Osteocyte (in vitro differentiated cells): ENCODE measurements at regions not wholly inside any gene's neighbourhood (a gene's known extent, or its start where the extent isn't known, plus 50 kb on each side); places are given as distances from the start of the nearest gene placed in this dataset.

Experiments
- DNase-seq: peaks from one replicate; pipeline ENCODE4 v3.0.0; 2021; ENCODE audit warnings: mixed read lengths; ENCODE audit not compliant: unreplicated experiment; ENCODE audit errors: extremely low spot score
- H3K27ac Mint-ChIP-seq: one replicate; pipeline ENCODE4 v1.8.0; 2021; ENCODE audit warnings: mild to moderate bottlenecking, mixed read lengths; ENCODE audit not compliant: unreplicated experiment
- H3K27me3 Mint-ChIP-seq: one replicate; pipeline ENCODE4 v1.8.0; 2021; ENCODE audit warnings: mixed read lengths; ENCODE audit not compliant: unreplicated experiment
- H3K36me3 Mint-ChIP-seq: one replicate; pipeline ENCODE4 v1.8.0; 2021; ENCODE audit warnings: mixed read lengths; ENCODE audit not compliant: unreplicated experiment
- H3K4me1 Mint-ChIP-seq: one replicate; pipeline ENCODE4 v1.8.0; 2021; ENCODE audit warnings: mixed read lengths; ENCODE audit not compliant: unreplicated experiment
- H3K4me3 Mint-ChIP-seq: one replicate; pipeline ENCODE4 v1.8.0; 2021; ENCODE audit warnings: mild to moderate bottlenecking, moderate library complexity, mixed read lengths; ENCODE audit not compliant: unreplicated experiment
- H3K9me3 Mint-ChIP-seq: one replicate; pipeline ENCODE4 v1.8.0; 2021; ENCODE audit warnings: mixed read lengths; ENCODE audit not compliant: unreplicated experiment
- TF ChIP-seq, protein P1 (sequence below): fragments of 200-600 bp; sonication (generic); IDR thresholded peaks from 2 replicates; pipeline ENCODE4 v1.5.0; 2021; ENCODE audit warnings: antibody characterized with exemption, mild to moderate bottlenecking, moderate library complexity

DNA sequence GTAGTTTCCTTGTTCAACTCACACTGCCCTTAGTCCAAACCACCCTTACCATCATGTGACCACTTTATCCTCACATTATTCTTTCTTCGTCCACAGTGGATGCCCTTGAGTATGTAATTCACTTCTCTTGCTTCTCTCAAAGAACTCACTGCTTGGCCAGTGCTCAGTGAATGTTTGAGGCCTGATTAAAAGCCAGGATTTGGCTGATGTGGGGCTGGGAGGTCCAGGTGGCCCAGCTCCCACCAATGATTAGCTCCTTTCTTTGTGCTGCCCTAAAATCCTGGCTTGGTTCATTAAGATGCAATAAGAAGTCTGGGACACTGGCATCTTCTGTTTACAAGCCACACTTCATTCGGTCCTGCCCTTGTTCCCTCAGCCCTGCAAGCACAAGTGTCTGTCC is 97.8 kb upstream of the CELF4 start:
- Mint-ChIP-seq H3K27me3 (no peaks in the 10 kb centered on the region), H3K4me1 (no peaks in the 10 kb centered on the region), H3K9me3 (peaks cover 34% of the 10 kb centered on the region), H3K27ac (no peak overlapping the region), H3K4me3 (no peak overlapping the region), H3K36me3 (no peaks in the 10 kb centered on the region)
- DNase-seq = peak; percentile 23
- TF ChIP-seq, protein P1, sequence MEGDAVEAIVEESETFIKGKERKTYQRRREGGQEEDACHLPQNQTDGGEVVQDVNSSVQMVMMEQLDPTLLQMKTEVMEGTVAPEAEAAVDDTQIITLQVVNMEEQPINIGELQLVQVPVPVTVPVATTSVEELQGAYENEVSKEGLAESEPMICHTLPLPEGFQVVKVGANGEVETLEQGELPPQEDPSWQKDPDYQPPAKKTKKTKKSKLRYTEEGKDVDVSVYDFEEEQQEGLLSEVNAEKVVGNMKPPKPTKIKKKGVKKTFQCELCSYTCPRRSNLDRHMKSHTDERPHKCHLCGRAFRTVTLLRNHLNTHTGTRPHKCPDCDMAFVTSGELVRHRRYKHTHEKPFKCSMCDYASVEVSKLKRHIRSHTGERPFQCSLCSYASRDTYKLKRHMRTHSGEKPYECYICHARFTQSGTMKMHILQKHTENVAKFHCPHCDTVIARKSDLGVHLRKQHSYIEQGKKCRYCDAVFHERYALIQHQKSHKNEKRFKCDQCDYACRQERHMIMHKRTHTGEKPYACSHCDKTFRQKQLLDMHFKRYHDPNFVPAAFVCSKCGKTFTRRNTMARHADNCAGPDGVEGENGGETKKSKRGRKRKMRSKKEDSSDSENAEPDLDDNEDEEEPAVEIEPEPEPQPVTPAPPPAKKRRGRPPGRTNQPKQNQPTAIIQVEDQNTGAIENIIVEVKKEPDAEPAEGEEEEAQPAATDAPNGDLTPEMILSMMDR = no peak

DNA sequence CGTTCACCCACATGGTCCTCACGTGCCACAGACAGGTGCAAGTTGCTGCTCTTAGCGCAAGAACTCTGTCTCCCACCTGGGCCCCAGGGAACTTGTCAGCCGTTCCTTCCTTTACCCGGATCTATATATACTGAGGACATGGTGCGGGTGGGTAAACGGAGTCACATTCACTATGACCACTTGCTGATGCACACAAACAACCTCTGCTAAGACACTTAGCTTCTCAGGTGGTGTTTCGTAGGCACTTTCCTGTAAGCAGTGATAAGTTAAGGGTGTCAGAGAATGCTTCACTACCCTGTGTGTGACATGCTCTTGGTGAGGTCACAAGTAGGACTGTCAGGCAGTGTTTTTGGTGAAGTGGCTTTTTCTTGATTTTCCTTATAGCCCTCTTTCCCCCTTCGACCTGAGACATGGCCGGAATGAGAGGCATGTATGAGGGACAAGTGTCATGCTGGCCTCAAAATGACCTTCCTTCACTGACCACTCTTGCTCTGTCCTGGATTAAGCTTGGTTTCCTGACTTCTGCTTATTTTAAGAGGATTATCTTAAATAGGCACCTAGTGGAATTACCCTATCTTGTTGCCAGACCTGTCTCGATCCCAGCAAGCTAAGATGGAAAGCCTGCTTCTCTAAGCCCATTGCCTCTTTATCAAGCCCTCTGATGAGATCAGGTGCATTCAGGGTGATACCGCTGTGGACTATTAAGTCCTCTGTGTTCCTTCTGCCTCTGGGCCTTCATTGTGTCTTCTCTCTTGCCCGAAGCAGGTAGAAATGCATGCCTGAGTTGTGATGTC is 97.1 kb upstream of the CELF4 start:
- DNase-seq = peak; percentile 38
- Mint-ChIP-seq H3K27ac (no peak overlapping the region), H3K4me1 (no peaks in the 10 kb centered on the region), H3K4me3 (no peak overlapping the region), H3K36me3 (no peaks in the 10 kb centered on the region), H3K9me3 (peaks cover 37% of the 10 kb centered on the region), H3K27me3 (no peaks in the 10 kb centered on the region)
- TF ChIP-seq, protein P1 = no peak

- no peak overlapping the region for H3K4me3 Mint-ChIP-seq
- DNase-seq = peak; percentile 54
- H3K4me1 Mint-ChIP-seq = no peaks in the 10 kb centered on the region
- H3K27ac Mint-ChIP-seq = no peak overlapping the region
- no peaks in the 10 kb centered on the region for H3K27me3 Mint-ChIP-seq
- H3K36me3 Mint-ChIP-seq = no peaks in the 10 kb centered on the region
- TF ChIP-seq, protein P1 = no peak
- H3K9me3 Mint-ChIP-seq = peaks cover 40% of the 10 kb centered on the region
Measured at GRCh38 chr18:37662099-37662498, 96.5 kb upstream of the CELF4 start.

GRCh38 chr18:37661478-37661877 is 95.9 kb upstream of the CELF4 start:
- peaks cover 38% of the 10 kb centered on the region for H3K9me3 Mint-ChIP-seq
- TF ChIP-seq, protein P1 = no peak
- H3K27me3 Mint-ChIP-seq = no peaks in the 10 kb centered on the region
- no peaks in the 10 kb centered on the region for H3K36me3 Mint-ChIP-seq
- no peaks in the 10 kb centered on the region for H3K4me1 Mint-ChIP-seq
- DNase-seq = peak; percentile 51
- no peak overlapping the region for H3K27ac Mint-ChIP-seq
- no peak overlapping the region for H3K4me3 Mint-ChIP-seq

DNA sequence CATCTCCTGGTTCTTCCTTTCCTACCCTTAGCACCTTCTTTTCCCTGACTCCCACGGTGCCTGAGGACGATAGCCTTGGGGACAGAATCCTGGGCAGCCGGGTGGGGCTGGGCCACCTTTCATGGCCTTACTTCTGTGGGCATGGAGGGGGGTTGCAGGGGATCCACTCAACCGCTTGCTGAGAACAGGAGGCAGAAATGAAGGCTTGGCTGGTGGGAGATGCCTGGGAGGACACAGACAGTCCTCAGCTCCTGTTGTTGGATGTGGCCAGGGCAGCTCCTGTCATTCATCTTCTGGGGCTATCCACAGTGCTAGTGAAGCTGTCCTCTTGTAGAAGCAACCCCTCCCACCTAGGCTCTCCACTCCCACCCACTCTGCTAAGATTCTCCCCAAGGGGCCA is 95.5 kb upstream of the CELF4 start:
- Mint-ChIP-seq H3K27me3 (no peaks in the 10 kb centered on the region), H3K27ac (no peak overlapping the region), H3K36me3 (no peaks in the 10 kb centered on the region), H3K4me3 (no peak overlapping the region), H3K9me3 (peaks cover 35% of the 10 kb centered on the region), H3K4me1 (no peaks in the 10 kb centered on the region)
- peak; percentile 73 for DNase-seq
- TF ChIP-seq, protein P1 = no peak
